ENCODE measurements at regions not wholly inside any gene's neighbourhood (a gene's known extent, or its start where the extent isn't known, plus 50 kb on each side); places are given as distances from the start of the nearest gene placed in this dataset.

GRCh38 chr7:109930049-109930448 lies 1160.9 kb upstream of the LRRN3 start:
- no peak overlapping the region for H3K27ac ChIP-seq (ENCODE audit: low read depth in 1 of 2, low read length in 2 of 2)
- WGBS (ENCODE audit: insufficient coverage): 100% methylated on average over 2 of the region's 3 CpGs
- H3K4me3 Mint-ChIP-seq: no peak overlapping the region

GRCh38 chr7:109939207-109939606 lies 1151.7 kb upstream of the LRRN3 start:
- no peak for DNase-seq
- no peak overlapping the region for H3K27ac Mint-ChIP-seq
- Histone ChIP-seq H2AFZ (ENCODE audit: insufficient read depth, low read depth, low read length, poor library complexity, severe bottlenecking) (no peak overlapping the region), H3K9ac (ENCODE audit: insufficient read depth, low read length, poor library complexity, severe bottlenecking) (no peak overlapping the region), H3K4me3 (replicated peaks in 1 of 3; ENCODE audit: low read depth in 2 of 3, low read length in 3 of 3) (no peak overlapping the region), H3K36me3 (replicated peaks in 1 of 2; ENCODE audit: control insufficient read depth in 1 of 2, insufficient read depth in 2 of 2, low read length in 2 of 2) (no peaks in the 10 kb centered on the region), H4K20me1 (ENCODE audit: insufficient read depth, low read length) (no peaks in the 10 kb centered on the region), H3K4me2 (replicated peaks; ENCODE audit: extremely low read depth, low read length, poor library complexity, severe bottlenecking) (no peak overlapping the region), H3K79me2 (ENCODE audit: insufficient read depth, low read length) (no peaks in the 10 kb centered on the region), H3K27ac (ENCODE audit: low read depth in 1 of 2, low read length in 2 of 2) (no peak overlapping the region), H3K9me3 (replicated peaks in 1 of 2; ENCODE audit: control insufficient read depth in 1 of 2, insufficient read depth in 1 of 2, low read length in 2 of 2) (peaks cover 8 to 14% of the 10 kb centered on the region in 2 donors), H3K27me3 (ENCODE audit: control insufficient read depth in 2 of 2, insufficient read depth in 2 of 2, low read length in 2 of 2) (no peaks in the 10 kb centered on the region), H3K4me1 (ENCODE audit: control insufficient read depth in 1 of 2, insufficient read depth in 2 of 2, low read length in 2 of 2) (no peaks in the 10 kb centered on the region)
- no peaks in the 10 kb centered on the region for H3K36me3 Mint-ChIP-seq
- intact Hi-C loops (cut with micrococcal nuclease): no loop called here
- H3K4me3 Mint-ChIP-seq: no peak overlapping the region
- H3K9me3 Mint-ChIP-seq: peaks cover 0 to 11% (median 4%) of the 10 kb centered on the region in 7 donors
- H3K4me1 Mint-ChIP-seq: no peaks in the 10 kb centered on the region
- WGBS (ENCODE audit: insufficient coverage): no CpG with 5 or more reads among the region's 2 CpGs
- TF ChIP-seq CTCF (IDR thresholded peaks at IDR 0.05): no peak
- H3K27me3 Mint-ChIP-seq (ENCODE audit: low read depth in 3 of 3): peaks cover 0 to 2% (median 0%) of the 10 kb centered on the region in 3 donors

More at GRCh38 chr7:109930049-109930448, 1160.9 kb upstream of the LRRN3 start:
- H3K27me3 Mint-ChIP-seq (ENCODE audit: low read depth in 3 of 3): no peaks in the 10 kb centered on the region
- Histone ChIP-seq H3K4me3 (replicated peaks in 1 of 3; ENCODE audit: low read depth in 2 of 3, low read length in 3 of 3) (no peak overlapping the region), H3K79me2 (ENCODE audit: insufficient read depth, low read length) (no peaks in the 10 kb centered on the region), H2AFZ (ENCODE audit: insufficient read depth, low read depth, low read length, poor library complexity, severe bottlenecking) (no peak overlapping the region), H3K4me2 (replicated peaks; ENCODE audit: extremely low read depth, low read length, poor library complexity, severe bottlenecking) (no peak overlapping the region), H3K4me1 (ENCODE audit: control insufficient read depth in 1 of 2, insufficient read depth in 2 of 2, low read length in 2 of 2) (no peaks in the 10 kb centered on the region), H3K27me3 (ENCODE audit: control insufficient read depth in 2 of 2, insufficient read depth in 2 of 2, low read length in 2 of 2) (no peaks in the 10 kb centered on the region), H3K9ac (ENCODE audit: insufficient read depth, low read length, poor library complexity, severe bottlenecking) (no peak overlapping the region), H3K9me3 (replicated peaks in 1 of 2; ENCODE audit: control insufficient read depth in 1 of 2, insufficient read depth in 1 of 2, low read length in 2 of 2) (peaks cover 8 to 11% of the 10 kb centered on the region in 2 donors), H3K36me3 (replicated peaks in 1 of 2; ENCODE audit: control insufficient read depth in 1 of 2, insufficient read depth in 2 of 2, low read length in 2 of 2) (no peaks in the 10 kb centered on the region), H4K20me1 (ENCODE audit: insufficient read depth, low read length) (no peaks in the 10 kb centered on the region)
- H3K27ac Mint-ChIP-seq: no peak overlapping the region
- peaks cover 0 to 5% (median 2%) of the 10 kb centered on the region in 7 donors for H3K9me3 Mint-ChIP-seq
- no peaks in the 10 kb centered on the region for H3K36me3 Mint-ChIP-seq
- no peak for TF ChIP-seq CTCF (IDR thresholded peaks at IDR 0.05)
- H3K4me1 Mint-ChIP-seq: no peaks in the 10 kb centered on the region
- no peak for DNase-seq
- intact Hi-C loops (cut with micrococcal nuclease): no loop called here
